ENCODE measurements at regions not wholly inside any gene's neighbourhood (a gene's known extent, or its start where the extent isn't known, plus 50 kb on each side); places are given as distances from the start of the nearest gene placed in this dataset.
"Not testable (repeated sequence)": the region's sequence is repeated elsewhere in the genome, so short reads cannot be mapped to it uniquely, and the experiment has no call there.

DNA sequence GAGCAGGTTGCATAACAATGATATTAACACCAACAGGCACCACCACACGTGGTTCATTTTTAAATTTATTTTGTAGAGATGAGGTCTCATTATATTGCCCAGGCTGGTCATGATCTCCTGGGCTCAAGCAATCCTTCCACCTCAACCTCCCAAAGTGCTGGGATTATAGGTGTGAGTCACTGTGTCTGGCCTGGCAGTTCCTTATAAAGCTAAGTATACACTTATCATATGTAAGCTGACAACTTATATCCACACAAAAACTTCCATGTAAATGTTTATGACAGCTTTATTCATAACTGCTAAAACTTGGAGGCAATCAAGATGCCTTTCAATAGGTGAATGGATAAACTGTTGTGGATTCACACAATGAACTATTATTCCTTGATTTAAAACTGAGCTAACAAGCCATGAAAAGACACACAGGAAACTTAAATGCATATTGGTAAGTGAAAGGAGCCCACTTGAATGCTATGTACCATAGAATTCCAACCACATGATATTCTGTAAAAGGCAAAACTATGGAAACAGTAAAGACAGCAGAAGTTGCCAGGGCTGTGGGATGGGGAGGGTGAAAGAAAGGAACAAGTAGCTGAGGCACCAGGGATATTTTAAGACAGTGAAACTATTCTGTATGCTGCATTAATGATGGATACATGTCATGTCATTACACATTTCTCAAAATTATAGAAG, 156.5 kb upstream of the KCNJ18 start:
- H3K9me3 ChIP-seq (ENCODE audit: control insufficient read depth, low read length): peaks cover 6% of the 10 kb centered on the region
- no CpG with 5 or more reads among the region's 1 CpG for WGBS, 2 experiments (ENCODE audit: insufficient coverage in 2 of 2)
- peaks cover 38% of the 10 kb centered on the region for H3K36me3 ChIP-seq (ENCODE audit: control insufficient read depth, insufficient read depth, low read length)
- no peak overlapping the region for H3K27ac ChIP-seq (ENCODE audit: low read depth, low read length, severe bottlenecking)
- no peak overlapping the region for H3K4me3 ChIP-seq (ENCODE audit: extremely low read depth, insufficient read depth, low read length, poor library complexity, severe bottlenecking)
- no peaks in the 10 kb centered on the region for H3K4me1 ChIP-seq (ENCODE audit: control insufficient read depth, insufficient read depth, low read length, poor library complexity, severe bottlenecking)

- WGBS, 2 experiments (ENCODE audit: insufficient coverage in 2 of 2): no CpG with 5 or more reads among the region's 2 CpGs
- no peak overlapping the region for H3K4me3 ChIP-seq (ENCODE audit: extremely low read depth, insufficient read depth, low read length, poor library complexity, severe bottlenecking)
- H3K9me3 ChIP-seq (ENCODE audit: control insufficient read depth, low read length): peaks cover 6% of the 10 kb centered on the region
- H3K4me1 ChIP-seq (ENCODE audit: control insufficient read depth, insufficient read depth, low read length, poor library complexity, severe bottlenecking): no peaks in the 10 kb centered on the region
- H3K27ac ChIP-seq (ENCODE audit: low read depth, low read length, severe bottlenecking): no peak overlapping the region
- H3K36me3 ChIP-seq (ENCODE audit: control insufficient read depth, insufficient read depth, low read length): peaks cover 39% of the 10 kb centered on the region
Measured at GRCh38 chr17:21537302-21537701, 155.0 kb upstream of the KCNJ18 start.

GRCh38 chr17:21538615-21539014, 153.7 kb upstream of the KCNJ18 start:
- no peak overlapping the region for H3K27ac ChIP-seq (ENCODE audit: low read depth, low read length, severe bottlenecking)
- no peaks in the 10 kb centered on the region for H3K4me1 ChIP-seq (ENCODE audit: control insufficient read depth, insufficient read depth, low read length, poor library complexity, severe bottlenecking)
- no CpG with 5 or more reads among the region's 1 CpG for WGBS, 2 experiments (ENCODE audit: insufficient coverage in 2 of 2)
- H3K4me3 ChIP-seq (ENCODE audit: extremely low read depth, insufficient read depth, low read length, poor library complexity, severe bottlenecking): no peak overlapping the region
- H3K36me3 ChIP-seq (ENCODE audit: control insufficient read depth, insufficient read depth, low read length): peaks cover 32% of the 10 kb centered on the region
- peaks cover 6% of the 10 kb centered on the region for H3K9me3 ChIP-seq (ENCODE audit: control insufficient read depth, low read length)

DNA sequence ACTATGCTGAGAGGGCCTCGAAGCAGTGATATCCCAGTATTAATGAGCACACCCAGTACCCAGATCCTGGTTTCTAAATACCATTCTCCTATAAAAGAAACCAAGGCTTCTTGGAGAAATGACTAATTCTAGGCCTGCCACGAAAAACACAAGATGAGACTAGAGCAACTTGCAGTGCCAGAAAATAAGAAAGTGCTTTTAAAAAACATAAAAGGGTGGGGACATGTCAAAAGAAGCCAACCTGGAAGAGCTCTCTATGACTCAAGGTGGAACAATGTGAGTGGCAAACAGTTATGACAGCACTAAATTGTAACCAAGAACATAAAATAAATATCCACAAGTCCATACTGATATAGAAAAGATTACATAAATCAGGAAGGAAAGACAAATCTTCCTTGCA, 153.2 kb upstream of the KCNJ18 start:
- Histone ChIP-seq H3K27ac (ENCODE audit: low read depth, low read length, severe bottlenecking) (no peak overlapping the region), H3K36me3 (ENCODE audit: control insufficient read depth, insufficient read depth, low read length) (peaks cover 32% of the 10 kb centered on the region), H3K9me3 (ENCODE audit: control insufficient read depth, low read length) (peaks cover 6% of the 10 kb centered on the region), H3K4me1 (ENCODE audit: control insufficient read depth, insufficient read depth, low read length, poor library complexity, severe bottlenecking) (no peaks in the 10 kb centered on the region), H3K4me3 (ENCODE audit: extremely low read depth, insufficient read depth, low read length, poor library complexity, severe bottlenecking) (no peak overlapping the region)
- WGBS, 2 experiments (ENCODE audit: insufficient coverage in 2 of 2): 44% methylated on average over 2 of the region's 2 CpGs; no CpG with 5 or more reads in 1 of the 2 experiments

- Histone ChIP-seq H3K4me3 (ENCODE audit: extremely low read depth, insufficient read depth, low read length, poor library complexity, severe bottlenecking) (no peak overlapping the region), H3K9me3 (ENCODE audit: control insufficient read depth, low read length) (peaks cover 6% of the 10 kb centered on the region), H3K36me3 (ENCODE audit: control insufficient read depth, insufficient read depth, low read length) (peaks cover 23% of the 10 kb centered on the region), H3K4me1 (ENCODE audit: control insufficient read depth, insufficient read depth, low read length, poor library complexity, severe bottlenecking) (no peaks in the 10 kb centered on the region), H3K27ac (ENCODE audit: low read depth, low read length, severe bottlenecking) (no peak overlapping the region)
- 92% methylated on average over 2 of the region's 5 CpGs; no CpG with 5 or more reads in 1 of the 2 experiments for WGBS, 2 experiments (ENCODE audit: insufficient coverage in 2 of 2)
Measured at GRCh38 chr17:21540502-21540901, 151.8 kb upstream of the KCNJ18 start.

- H3K36me3 ChIP-seq (ENCODE audit: control insufficient read depth, insufficient read depth, low read length): peaks cover 28% of the 10 kb centered on the region
- no peak overlapping the region for H3K4me3 ChIP-seq (ENCODE audit: extremely low read depth, insufficient read depth, low read length, poor library complexity, severe bottlenecking)
- H3K9me3 ChIP-seq (ENCODE audit: control insufficient read depth, low read length): peaks cover 6% of the 10 kb centered on the region
- WGBS, 2 experiments (ENCODE audit: insufficient coverage in 2 of 2): no CpG with 5 or more reads among the region's 2 CpGs
- H3K4me1 ChIP-seq (ENCODE audit: control insufficient read depth, insufficient read depth, low read length, poor library complexity, severe bottlenecking): no peaks in the 10 kb centered on the region
- no peak overlapping the region for H3K27ac ChIP-seq (ENCODE audit: low read depth, low read length, severe bottlenecking)
Measured at GRCh38 chr17:21542070-21542469, 150.3 kb upstream of the KCNJ18 start.

GRCh38 chr17:21542991-21543390, 149.3 kb upstream of the KCNJ18 start:
- WGBS, 2 experiments (ENCODE audit: insufficient coverage in 2 of 2): 100% methylated on average over 1 to 2 of the region's 4 CpGs
- Histone ChIP-seq H3K4me1 (ENCODE audit: control insufficient read depth, insufficient read depth, low read length, poor library complexity, severe bottlenecking) (no peaks in the 10 kb centered on the region), H3K36me3 (ENCODE audit: control insufficient read depth, insufficient read depth, low read length) (peaks cover 28% of the 10 kb centered on the region), H3K4me3 (ENCODE audit: extremely low read depth, insufficient read depth, low read length, poor library complexity, severe bottlenecking) (no peak overlapping the region), H3K27ac (ENCODE audit: low read depth, low read length, severe bottlenecking) (no peak overlapping the region), H3K9me3 (ENCODE audit: control insufficient read depth, low read length) (no peaks in the 10 kb centered on the region)

DNA sequence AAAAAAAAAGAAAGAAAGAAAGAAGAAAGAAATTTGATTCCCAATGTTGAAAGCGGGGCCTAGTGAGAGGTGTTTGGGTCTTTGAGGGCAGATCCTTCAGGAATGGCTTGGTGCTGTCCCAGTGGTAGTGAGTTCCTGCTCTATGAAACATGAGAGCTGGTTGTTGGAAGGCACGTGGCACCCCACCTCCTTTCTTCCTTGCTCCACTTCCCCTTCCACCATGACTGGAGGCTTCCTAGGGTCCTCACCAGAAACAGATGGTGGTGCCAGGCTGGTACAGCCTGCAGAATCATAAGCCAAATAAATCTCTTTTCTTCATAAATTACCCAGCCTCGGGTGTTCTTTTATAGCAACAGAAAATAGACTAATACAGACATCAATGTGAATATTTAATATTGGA, 147.3 kb upstream of the KCNJ18 start:
- Histone ChIP-seq H3K4me1 (ENCODE audit: control insufficient read depth, insufficient read depth, low read length, poor library complexity, severe bottlenecking) (peaks cover 4% of the 10 kb centered on the region), H3K4me3 (ENCODE audit: extremely low read depth, insufficient read depth, low read length, poor library complexity, severe bottlenecking) (no peak overlapping the region), H3K9me3 (ENCODE audit: control insufficient read depth, low read length) (no peaks in the 10 kb centered on the region), H3K36me3 (ENCODE audit: control insufficient read depth, insufficient read depth, low read length) (peaks cover 28% of the 10 kb centered on the region), H3K27ac (ENCODE audit: low read depth, low read length, severe bottlenecking) (no peak overlapping the region)
- WGBS, 2 experiments (ENCODE audit: insufficient coverage in 2 of 2): 100% methylated on average over 1 to 2 of the region's 3 CpGs

GRCh38 chr17:21548236-21548635, 144.1 kb upstream of the KCNJ18 start:
- Histone ChIP-seq H3K9me3 (ENCODE audit: control insufficient read depth, low read length) (no peaks in the 10 kb centered on the region), H3K4me3 (ENCODE audit: extremely low read depth, insufficient read depth, low read length, poor library complexity, severe bottlenecking) (no peak overlapping the region), H3K4me1 (ENCODE audit: control insufficient read depth, insufficient read depth, low read length, poor library complexity, severe bottlenecking) (peaks cover 10% of the 10 kb centered on the region), H3K27ac (ENCODE audit: low read depth, low read length, severe bottlenecking) (no peak overlapping the region), H3K36me3 (ENCODE audit: control insufficient read depth, insufficient read depth, low read length) (peaks cover 14% of the 10 kb centered on the region)
- 86 to 100% methylated on average over 2 of the region's 3 CpGs for WGBS, 2 experiments (ENCODE audit: insufficient coverage in 2 of 2)

GRCh38 chr17:21549107-21549687, 143.1 kb upstream of the KCNJ18 start:
- Histone ChIP-seq H3K9me3 (ENCODE audit: control insufficient read depth, low read length) (no peaks in the 10 kb centered on the region), H3K4me3 (ENCODE audit: extremely low read depth, insufficient read depth, low read length, poor library complexity, severe bottlenecking) (no peak overlapping the region), H3K4me1 (ENCODE audit: control insufficient read depth, insufficient read depth, low read length, poor library complexity, severe bottlenecking) (peaks cover 10% of the 10 kb centered on the region), H3K36me3 (ENCODE audit: control insufficient read depth, insufficient read depth, low read length) (peaks cover 8% of the 10 kb centered on the region), H3K27ac (ENCODE audit: low read depth, low read length, severe bottlenecking) (no peak overlapping the region)
- WGBS, 2 experiments (ENCODE audit: insufficient coverage in 2 of 2): no CpG with 5 or more reads among the region's 1 CpG

GRCh38 chr17:21550031-21550430, 142.3 kb upstream of the KCNJ18 start:
- not testable (repeated sequence) for H3K36me3 ChIP-seq (ENCODE audit: control insufficient read depth, insufficient read depth, low read length); H3K4me3 ChIP-seq (ENCODE audit: extremely low read depth, insufficient read depth, low read length, poor library complexity, severe bottlenecking); H3K27ac ChIP-seq (ENCODE audit: low read depth, low read length, severe bottlenecking); H3K9me3 ChIP-seq (ENCODE audit: control insufficient read depth, low read length)
- H3K4me1 ChIP-seq (ENCODE audit: control insufficient read depth, insufficient read depth, low read length, poor library complexity, severe bottlenecking): peaks cover 10% of the 10 kb centered on the region
- WGBS, 2 experiments (ENCODE audit: insufficient coverage in 2 of 2): 100% methylated on average over 1 to 3 of the region's 3 CpGs

All from mesodermal cell (in vitro differentiated cells).